Neural cell (in vitro differentiated cells): ENCODE measurements at regions not wholly inside any gene's neighbourhood (a gene's known extent, or its start where the extent isn't known, plus 50 kb on each side); places are given as distances from the start of the nearest gene placed in this dataset.

Experiments used
- CTCF ChIP-seq: fragments of 450-650 bp; IDR thresholded peaks from 2 replicates; pipeline ENCODE4 v1.5.1; 2014; ENCODE audit warnings: antibody characterized with exemption, mild to moderate bottlenecking, moderate library complexity; ENCODE audit not compliant: poor library complexity, severe bottlenecking
- MXI1 ChIP-seq: fragments of 450-650 bp; conservative IDR thresholded peaks from 2 replicates; pipeline ENCODE4 v1.6.1; 2014; ENCODE audit warnings: antibody characterized with exemption, mild to moderate bottlenecking; ENCODE audit not compliant: poor library complexity, severe bottlenecking

GRCh38 chr2:181252262-181253148 is 204.7 kb upstream of the ITGA4 start:
- TF ChIP-seq CTCF (no peak), MXI1 (no peak)
